HG03139 (cell line): ENCODE measurements at regions not wholly inside any gene's neighbourhood (a gene's known extent, or its start where the extent isn't known, plus 50 kb on each side); places are given as distances from the start of the nearest gene placed in this dataset.

ENCODE experiments used
- ATAC-seq: cut with Tn5 transposase; IDR thresholded peaks from one replicate; pipeline ENCODE4 v1.9.1; 2021; ENCODE audit not compliant: unreplicated experiment

DNA sequence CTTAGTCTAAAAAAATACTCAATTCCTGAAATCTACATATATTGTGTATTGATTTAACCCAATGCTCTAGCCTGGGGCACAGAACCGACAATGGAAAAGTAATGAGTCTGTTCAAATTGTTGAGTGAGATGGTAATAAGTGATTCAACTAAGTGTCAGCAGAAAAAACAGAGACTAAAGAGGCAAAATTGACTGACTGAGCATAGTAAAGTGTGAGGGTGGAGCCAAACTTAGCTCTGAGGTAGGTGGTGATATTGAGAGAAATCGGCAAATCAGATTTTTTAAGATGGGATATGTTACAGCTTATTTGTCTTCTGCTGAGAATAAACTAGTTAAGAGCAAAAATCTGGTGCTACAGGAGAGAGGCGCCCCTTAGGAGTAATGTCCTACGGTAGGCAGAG is 764.0 kb upstream of the LRRN3 start:
- no peak for ATAC-seq

DNA sequence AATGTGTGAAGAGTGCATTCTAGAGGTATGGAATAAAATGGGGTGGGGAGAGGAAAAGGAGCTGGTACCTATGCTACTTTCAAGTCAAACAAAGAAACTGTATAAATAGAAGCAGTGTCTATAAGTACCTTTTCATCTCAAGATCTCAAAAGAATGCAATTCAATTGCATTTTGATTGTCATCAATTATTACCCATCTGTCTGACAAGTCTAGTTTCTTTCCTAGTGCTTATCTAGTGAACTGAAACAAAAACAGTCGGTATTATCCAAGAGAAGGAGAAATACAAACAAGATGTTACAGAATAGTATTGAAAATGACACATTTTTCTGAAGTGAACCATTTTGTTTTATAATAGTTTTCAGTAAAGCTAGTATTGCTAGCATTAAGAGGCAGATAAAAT is 754.5 kb upstream of the LRRN3 start:
- no peak for ATAC-seq

DNA sequence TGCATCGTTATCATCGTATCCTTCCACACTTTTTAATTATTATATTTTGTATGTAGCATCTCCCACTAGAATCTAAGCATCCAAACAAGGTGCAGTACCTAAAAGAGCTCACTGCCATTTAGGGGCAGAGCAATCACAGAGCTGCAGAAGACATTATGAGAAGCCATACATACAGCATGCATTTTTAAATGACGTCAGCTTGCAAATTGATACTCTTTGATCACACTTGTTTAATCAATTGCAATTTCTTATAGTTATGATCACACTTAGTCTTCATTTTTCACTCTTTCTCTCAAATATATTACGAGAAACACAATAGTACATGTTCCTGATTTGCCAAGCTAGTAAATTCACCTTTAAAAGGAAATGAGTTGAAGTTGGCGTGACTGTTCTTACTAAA is 753.3 kb upstream of the LRRN3 start:
- no peak for ATAC-seq

DNA sequence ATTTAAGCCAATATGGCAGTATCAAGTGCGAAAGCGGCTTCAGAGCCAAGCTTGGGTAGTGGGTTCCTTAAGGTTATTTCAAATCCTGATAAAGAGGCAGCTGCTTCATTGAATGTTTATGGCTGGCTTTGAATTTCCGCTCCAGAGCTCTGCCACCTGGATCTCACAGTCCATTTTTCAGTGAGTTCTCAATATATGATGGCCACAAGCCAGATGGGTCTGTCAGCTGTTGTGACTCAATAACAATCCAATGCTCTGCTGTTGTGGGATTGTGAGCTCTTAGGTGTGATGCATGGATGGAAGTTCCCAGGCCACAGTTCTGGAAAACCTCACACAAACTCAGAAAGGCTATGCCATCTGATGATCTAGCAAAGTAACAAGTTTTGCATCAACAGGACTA is 743.8 kb upstream of the LRRN3 start:
- ATAC-seq, result no peak

DNA sequence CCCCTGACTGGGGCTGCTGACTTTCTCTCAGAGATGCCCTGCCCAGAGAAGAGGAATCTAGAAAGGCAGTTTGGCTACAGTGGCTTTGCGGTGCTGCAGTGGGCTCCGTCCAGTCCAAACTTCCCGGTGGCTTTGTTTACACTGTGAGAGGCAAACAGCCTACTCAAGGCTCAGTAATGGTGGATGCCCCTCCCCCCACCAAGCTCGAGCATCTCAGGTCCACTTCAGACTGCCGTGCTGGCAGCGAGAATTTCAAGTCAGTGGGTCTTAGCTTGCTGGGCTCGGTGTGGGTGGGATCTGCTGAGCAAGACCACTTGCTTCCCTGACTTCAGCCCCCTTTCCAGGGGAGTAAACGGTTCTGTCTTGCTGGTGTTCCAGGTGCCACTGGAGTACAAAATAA is 734.5 kb upstream of the LRRN3 start:
- no peak for ATAC-seq

DNA sequence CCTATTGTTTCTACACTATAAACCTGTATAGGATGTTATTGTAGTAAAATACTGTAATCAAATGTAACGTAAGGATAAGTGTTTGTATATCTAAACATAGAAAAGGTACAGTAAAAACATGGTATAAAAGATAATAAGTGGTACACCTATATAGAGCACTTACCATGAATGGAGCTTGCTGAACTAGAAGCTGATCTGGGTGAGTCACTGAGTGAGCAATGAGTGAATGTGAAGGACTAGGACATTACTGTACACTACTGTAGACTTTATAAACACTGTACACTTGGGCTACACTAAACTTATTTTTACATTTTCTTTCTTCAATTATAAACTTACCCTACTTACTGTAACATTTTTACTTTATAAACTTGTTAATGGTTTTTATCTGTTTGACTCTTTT is 732.9 kb upstream of the LRRN3 start:
- no peak for ATAC-seq

DNA sequence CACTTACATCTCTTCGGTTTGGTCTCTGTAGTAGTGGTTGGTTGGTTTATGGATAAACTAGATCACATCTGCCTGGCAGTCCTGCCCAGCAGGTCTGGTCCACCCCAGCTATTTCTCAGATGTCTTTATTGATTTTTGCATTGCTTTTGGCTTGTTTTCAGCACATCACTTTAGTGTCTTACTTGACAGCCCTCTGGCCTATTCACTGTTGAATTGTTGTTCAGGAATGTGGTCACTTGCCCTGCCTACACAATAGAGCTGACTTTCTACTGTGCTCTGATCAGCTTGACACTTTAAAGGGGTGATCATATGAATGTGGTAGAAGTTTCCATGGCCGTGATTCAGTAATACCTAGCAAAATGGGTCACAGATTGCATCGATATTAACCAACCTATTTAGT is 719.2 kb upstream of the LRRN3 start:
- ATAC-seq, result no peak

DNA sequence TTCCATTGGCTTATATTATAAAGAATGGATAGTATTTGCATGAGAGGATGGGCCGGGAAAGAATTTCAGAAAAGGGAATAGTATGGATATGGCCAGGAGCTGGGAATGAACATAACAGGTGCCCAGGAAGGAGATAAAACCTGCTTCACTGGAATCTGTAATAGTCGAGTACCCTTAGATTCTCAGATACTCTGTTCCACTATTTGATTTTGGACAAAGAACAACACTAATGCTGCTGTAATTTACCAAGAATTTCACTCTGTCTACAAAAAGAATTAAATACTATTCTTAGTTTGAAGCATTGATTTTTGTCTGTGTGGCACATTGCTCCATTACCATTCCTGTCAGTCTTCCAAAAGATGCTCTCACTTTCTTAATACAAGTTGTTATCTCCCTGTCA is 718.2 kb upstream of the LRRN3 start:
- no peak for ATAC-seq

DNA sequence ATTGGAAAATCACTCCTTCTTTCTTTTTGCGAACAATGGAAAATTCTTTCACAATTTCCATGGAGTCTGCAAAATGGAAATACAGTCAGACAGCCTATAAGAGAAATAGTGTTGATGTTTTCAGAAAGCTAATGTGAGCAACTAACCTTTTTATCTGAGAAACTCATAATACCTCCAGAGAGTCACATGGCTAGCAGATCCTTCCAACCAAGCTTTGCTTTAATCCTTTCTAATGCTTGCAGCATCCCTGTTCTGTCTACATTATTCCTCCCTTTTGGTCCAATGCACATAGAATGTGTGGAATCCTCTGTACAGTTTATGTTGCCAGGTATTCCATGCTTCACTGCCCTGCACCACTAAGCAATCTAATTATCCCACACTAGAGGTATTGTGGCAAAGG is 717.5 kb upstream of the LRRN3 start:
- ATAC-seq, result no peak

DNA sequence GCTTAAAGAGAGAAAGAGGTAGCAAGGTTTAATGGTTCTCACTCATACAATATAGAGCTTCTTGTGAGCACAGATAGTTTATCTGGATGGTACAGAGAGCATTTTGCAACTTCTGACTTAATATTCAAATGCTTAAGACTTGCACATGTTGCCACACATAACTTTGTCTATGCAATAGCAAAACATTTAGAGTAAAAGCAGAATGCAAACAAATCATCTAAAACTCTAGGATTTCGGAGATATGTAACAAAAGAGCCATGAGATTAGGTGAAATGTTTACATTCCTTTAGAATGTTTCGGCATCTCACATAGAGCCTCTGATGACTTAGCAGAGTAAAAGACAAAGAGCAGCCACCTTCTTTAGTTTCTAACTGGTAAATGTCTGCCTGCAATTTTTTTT is 717.1 kb upstream of the LRRN3 start:
- ATAC-seq, result no peak

DNA sequence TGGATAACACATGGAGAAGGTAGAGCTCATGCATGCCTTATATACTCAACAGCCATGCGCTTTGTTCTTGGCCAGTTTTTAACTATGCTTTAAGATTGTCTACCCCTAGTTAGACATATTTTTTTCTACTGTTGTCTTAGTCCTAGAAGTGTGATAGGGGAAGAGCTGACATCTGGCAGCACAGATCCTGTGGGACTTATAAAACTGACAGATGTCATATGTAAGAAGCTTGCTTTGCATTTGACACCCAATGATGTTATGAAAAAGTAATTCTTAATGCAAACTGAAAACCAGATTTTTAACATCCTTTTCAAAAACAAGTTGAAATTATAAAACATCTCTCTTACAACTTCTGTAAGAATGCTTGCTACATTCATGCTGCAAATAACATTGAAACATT is 715.9 kb upstream of the LRRN3 start:
- no peak for ATAC-seq

DNA sequence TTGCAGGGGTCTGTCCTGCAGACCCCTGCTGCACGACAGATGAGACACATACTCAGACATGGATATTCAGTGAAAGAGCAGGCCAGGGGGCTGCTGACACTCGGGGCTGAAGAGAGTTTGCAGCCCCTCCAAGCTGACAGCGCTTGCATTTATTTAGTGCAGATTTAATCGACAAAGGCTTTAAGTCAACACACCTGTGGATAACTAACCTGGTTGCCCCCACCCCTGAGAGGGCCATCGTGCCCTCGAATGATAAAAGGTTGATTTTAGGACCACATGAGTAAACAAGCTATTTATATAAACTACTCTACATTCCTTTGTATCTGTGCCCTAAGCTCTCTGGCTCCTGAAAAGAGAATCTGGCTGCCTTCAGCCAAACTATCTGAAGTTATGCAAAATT is 708.2 kb upstream of the LRRN3 start:
- ATAC-seq, result no peak

DNA sequence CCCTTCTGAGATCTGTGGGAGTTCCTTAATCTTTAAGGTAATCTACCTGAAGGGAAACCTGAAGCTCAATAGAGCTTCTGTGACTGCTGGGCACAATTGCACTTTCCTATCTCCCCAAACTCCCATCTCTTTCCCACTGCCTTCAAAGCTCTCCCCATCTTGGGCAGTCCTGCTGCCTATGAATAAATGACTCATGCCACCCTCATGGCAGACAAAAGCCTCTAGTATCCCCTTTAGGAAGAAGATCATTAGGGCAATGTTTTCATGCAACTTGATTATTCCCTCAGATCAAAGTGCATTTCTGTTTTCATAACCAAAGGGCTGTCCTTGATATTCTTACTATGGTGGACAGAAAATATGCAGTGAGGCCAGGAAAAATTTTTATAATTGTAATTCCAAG is 704.9 kb upstream of the LRRN3 start:
- ATAC-seq, result no peak

DNA sequence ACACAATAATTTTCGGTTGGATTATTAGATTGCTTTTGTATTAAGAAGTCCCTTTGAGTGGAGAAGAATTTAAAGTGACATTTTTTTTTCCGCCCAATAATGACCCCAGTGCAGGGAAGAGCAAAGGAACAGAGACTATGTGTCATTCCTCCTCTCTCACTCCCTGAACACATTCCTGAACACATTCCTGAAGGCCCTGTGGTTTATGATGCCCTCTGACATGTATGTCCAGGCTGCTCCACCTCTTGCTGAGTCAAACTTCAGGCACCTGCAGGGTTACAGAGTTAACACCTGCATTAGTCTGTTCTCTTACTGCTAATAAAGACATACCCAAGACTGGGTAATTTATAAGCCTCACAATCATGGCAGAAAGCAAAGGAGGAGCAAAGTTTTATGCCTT is 704.0 kb upstream of the LRRN3 start:
- no peak for ATAC-seq

DNA sequence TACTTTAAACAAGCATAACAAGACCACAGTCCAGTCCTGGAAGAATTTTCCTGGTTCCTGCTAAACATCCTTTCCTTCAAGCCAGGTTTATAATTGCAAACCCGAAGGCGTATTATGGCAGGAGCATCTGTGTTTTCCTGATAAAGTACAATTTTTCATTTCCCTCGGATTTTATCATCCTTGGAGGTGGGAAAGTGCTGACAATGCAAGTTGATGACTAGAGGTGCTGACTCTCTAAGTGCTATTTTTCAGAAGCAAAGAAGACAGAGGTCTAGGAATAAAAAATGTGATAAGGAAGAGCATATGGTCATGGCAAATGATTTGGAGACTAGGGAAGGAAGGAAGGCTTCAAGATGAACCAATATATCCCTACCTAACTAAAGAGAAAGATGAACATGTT is 703.2 kb upstream of the LRRN3 start:
- ATAC-seq, result no peak

DNA sequence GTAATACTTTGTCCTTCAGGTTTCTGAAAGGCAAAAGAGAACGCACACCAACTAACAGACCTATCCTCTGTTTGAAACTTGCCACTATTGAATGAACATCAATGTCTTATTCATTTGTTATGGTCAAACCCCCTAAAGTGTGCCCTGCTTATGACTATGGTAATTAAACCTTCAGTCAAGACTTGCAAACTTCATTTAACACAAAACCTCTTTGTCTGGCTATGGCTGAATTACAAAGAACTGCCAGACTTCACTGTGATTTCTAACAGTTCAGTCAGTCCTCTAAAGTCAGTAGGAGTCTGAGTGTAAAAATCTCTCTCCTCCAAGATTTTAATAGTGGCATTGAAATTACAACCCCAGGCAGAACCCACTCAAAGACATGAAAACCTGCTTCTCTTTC is 702.5 kb upstream of the LRRN3 start:
- no peak for ATAC-seq

DNA sequence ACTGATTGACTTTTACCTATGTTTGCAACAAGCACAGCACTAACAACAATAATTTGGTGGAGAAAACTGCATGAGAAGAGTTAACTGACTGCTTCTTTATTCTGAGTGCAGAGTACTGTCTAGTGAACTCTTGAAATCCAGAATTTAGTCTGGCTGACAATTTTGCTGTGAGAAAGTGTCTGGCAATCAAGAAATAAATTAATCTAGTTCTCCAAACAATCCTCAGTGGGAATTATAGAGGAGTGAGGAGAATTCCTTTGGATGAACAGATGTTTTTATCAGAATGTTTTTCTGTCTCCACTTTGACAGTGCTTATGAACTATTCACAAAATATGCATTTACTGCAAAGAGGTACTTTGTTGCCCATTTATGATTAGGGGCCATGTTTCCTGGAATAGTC is 694.9 kb upstream of the LRRN3 start:
- no peak for ATAC-seq

DNA sequence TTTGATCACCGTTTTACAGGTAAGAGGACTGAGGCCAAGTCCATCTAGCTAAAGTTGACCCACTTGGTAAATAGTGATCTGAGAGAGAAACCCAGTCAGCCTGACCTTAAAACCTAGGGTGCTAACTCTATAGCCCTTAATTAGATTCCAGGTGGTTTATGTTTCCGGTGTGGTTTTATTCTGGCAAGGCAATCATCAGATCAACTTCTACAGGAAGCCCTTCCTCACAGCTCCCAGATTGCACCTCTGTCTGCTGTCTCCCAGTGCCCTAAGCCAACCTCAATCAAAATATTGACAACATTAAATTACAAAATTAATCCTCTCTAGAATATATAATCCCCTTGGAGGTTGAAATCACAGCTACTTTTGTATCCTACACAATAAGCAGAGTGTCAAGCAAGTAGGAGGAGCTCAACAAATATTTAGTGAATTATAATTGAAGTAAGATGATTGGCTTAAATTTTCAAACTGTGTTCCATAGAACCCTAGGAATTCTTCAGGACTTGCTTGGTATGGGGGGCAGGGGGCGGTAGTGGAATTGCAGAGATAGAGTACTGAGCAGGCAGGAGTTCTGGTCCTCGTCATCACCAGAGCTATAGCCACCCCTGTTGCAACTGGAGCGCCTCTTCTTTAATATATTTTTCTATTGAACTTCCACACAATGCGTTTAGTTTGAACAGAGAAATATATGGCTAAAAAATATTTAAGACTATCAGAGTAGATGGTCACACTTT is 692.8 kb upstream of the LRRN3 start:
- ATAC-seq, result no peak

DNA sequence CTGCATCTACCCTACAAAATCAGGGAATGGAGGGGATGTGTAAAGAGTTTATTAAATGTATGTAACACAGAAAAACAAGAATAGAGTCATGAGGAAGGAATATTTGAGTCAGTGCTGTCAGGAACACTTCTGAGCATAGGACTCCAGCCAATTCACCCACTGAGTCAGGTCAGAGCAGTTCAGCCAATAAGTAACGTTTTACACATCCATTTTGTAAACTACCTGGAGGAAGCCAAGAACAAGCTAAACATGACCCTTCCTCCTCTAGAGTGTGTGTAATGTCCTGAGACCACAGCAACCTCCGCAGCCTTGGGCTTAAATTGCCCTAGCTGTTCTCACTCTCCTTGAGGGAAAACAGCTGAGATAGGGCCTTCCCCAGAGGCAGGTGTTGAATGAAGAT is 691.5 kb upstream of the LRRN3 start:
- no peak for ATAC-seq

DNA sequence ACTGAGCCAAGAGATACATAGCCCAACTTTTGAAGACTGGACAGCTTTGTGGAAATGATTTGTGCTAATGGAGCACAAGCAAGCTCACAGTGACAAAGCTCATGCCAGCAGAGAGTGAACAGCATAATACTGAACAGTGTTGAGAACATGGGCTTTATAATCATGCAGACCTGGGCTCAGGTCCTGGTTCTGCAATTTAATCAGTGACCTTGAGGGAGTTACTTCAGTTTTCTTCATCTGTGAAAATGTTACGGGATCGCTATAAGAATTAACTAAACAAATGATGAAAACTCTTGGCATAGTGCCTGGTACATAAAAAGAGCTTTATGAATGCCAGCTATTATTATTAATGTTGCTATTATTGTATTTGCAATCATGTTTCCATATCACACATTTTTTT is 690.5 kb upstream of the LRRN3 start:
- no peak for ATAC-seq

DNA sequence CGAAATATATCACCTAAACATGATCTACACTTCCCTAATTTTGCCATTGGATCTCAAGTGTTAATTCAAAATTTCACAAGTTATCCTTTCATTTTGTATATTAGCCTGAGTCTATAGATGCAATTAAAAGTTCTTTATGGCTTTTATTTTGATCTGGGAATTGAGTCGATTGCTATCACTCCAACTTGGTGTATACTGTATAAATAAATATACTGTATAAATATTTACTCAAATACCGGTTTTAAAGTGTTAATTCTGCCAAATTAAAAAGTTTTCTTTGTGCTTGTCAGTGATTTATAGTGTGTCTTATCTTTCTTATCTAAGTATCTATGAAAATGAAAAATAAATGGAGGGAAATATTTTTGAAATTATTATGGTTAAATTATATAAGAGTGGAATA is 683.7 kb upstream of the LRRN3 start:
- no peak for ATAC-seq

DNA sequence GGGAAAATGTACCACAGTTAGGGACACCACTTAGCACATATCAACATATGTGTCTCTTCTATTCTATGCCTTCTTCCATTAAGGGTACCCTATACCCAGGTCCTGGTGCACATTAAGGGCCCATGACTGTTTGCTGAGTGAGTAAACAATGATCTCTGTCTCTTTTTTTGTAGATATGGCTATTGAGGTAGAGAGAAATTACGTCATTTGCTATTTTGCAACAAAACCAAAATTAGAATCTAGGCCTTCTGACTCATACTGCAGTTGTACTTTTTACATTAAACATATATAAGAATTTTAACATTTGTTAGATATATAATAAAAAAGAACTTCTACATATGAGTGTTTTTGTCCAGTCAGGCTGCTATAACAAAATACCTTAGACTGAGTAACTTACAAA is 683.2 kb upstream of the LRRN3 start:
- no peak for ATAC-seq

DNA sequence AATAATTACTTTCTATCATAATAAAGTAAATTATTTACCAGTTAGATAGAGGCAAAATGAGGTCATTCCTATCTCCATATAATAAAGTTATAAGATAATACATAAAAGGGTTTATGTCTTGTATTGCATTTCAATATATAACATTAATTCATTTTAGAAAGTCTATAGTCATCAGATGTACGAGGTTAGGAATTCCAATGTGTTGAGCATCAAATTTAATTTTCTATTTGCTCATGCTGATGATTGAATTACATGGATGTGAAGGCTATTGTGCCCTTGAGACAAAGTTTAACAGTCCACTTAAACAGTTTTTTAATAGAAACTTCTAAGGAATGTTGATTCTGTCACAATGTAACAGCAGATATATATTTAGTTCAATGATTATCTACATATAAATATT is 678.3 kb upstream of the LRRN3 start:
- no peak for ATAC-seq

DNA sequence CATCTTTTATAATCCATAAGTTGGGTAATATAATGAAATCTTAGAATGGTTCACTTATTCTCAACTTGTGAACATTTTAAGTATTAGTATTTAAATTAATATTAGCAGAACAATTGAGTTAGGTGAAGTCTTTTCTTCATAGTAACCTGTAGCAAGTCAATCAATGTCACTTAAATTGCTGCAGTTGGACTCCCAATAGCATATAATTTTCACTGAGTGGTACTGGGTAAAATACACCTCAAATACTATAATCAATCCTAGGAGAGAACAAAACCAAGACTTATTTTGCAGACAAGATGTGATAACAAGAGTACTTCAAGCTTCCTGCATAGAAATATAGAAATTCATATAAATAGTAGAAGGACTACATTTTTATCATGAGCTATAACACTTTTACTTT is 677.9 kb upstream of the LRRN3 start:
- no peak for ATAC-seq
